ENCODE measurements at regions not wholly inside any gene's neighbourhood (a gene's known extent, or its start where the extent isn't known, plus 50 kb on each side); places are given as distances from the start of the nearest gene placed in this dataset.
"Not testable (repeated sequence)": the region's sequence is repeated elsewhere in the genome, so short reads cannot be mapped to it uniquely, and the experiment has no call there.

GRCh38 chrX:68994135-68994890 lies 165.5 kb downstream of the EFNB1 start:
- no peak for DNase-seq

GRCh38 chrX:68992821-68993397 lies 164.1 kb downstream of the EFNB1 start:
- no peak for DNase-seq

- no peak for DNase-seq
Observed at GRCh38 chrX:68991691-68992345, 163.0 kb downstream of the EFNB1 start.

- no peak for DNase-seq
Observed at GRCh38 chrX:68990948-68991347, 162.1 kb downstream of the EFNB1 start.

GRCh38 chrX:68989865-68990606 lies 161.2 kb downstream of the EFNB1 start:
- no peak for DNase-seq

GRCh38 chrX:68989456-68989855 lies 160.6 kb downstream of the EFNB1 start:
- DNase-seq, result no peak

GRCh38 chrX:68988865-68989264 lies 160.0 kb downstream of the EFNB1 start:
- no peak for DNase-seq

GRCh38 chrX:68985135-68985755 lies 156.4 kb downstream of the EFNB1 start:
- DNase-seq, result no peak

GRCh38 chrX:68983004-68983857 lies 154.4 kb downstream of the EFNB1 start:
- no peak for DNase-seq

- no peak for DNase-seq
Observed at GRCh38 chrX:68982476-68982875, 153.7 kb downstream of the EFNB1 start.

- DNase-seq, result no peak
Observed at GRCh38 chrX:68980906-68981616, 152.2 kb downstream of the EFNB1 start.

- no peak for DNase-seq
Observed at GRCh38 chrX:68978655-68979054, 149.8 kb downstream of the EFNB1 start.

- DNase-seq, result no peak
Observed at GRCh38 chrX:68978255-68978654, 149.4 kb downstream of the EFNB1 start.

- no peak for DNase-seq
Observed at GRCh38 chrX:68953331-68953730, 124.5 kb downstream of the EFNB1 start.

GRCh38 chrX:68951942-68952619 lies 123.3 kb downstream of the EFNB1 start:
- not testable (repeated sequence) for DNase-seq

- no peak for DNase-seq
Observed at GRCh38 chrX:68950937-68951336, 122.1 kb downstream of the EFNB1 start.

- DNase-seq, result no peak
Observed at GRCh38 chrX:68947882-68948605, 119.2 kb downstream of the EFNB1 start.

- DNase-seq, result no peak
Observed at GRCh38 chrX:68945603-68946228, 116.9 kb downstream of the EFNB1 start.

GRCh38 chrX:68945081-68945602 lies 116.3 kb downstream of the EFNB1 start:
- DNase-seq, result no peak
